ENCODE measurements at regions not wholly inside any gene's neighbourhood (a gene's known extent, or its start where the extent isn't known, plus 50 kb on each side); places are given as distances from the start of the nearest gene placed in this dataset.

DNA sequence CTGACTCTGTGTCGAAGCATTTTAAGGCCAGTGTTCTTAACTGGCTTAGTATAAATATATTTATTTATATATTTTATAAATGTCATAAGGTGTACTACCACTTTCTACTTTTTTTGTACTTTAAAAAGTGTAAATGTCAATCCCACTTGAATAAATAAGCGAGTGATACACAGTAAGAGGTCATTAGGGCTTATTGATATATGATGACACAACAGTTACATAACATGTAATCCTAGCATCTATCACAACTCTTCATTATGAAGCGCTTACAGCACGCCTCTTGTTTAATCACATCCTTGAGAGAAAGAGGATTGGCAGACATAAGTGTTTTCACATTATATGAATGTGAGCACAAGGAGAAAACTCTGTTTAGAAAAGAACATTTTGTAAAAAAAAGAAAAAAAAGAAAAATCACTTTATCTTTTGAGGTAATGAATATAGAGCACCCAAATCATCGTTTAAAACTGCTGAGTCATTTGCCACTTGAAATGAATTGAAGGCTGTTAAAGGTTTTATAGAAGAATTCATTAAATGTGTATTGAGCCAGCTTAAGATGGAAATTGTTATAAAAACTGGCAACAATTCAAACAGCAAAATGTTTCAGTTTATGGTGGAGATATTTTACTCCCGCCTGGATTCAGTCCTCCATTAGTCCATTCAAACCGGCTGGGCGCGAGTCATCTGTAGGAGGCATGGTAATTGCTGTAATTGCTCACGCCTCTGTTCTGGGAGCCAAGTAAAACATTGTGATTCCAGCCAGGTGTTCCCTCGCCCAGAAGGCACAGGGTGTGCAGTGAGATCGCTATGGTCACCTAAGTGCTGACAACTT is 627.3 kb upstream of the KIRREL3 start:
- DNase-seq = peak; percentile 90

DNA sequence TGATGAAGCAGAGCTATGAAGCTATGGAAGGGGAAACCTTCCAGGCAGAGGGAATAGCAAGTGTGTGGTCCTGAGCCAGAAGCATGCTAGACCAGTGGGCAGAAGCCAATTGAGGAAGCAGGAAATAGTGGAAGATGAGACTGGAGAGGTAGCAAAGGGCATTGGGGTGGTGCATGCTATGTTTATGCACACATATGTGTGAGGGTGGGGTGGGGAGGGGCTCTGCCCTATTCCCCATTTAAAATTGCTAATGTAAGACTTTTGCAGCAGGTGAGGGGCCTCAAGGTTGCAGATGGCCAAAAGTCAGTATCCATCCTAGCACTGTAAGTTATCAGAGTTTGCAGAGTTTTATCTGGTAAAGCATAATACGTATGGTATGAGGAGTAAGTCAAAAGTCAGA is 626.6 kb upstream of the KIRREL3 start:
- no peak for DNase-seq

DNA sequence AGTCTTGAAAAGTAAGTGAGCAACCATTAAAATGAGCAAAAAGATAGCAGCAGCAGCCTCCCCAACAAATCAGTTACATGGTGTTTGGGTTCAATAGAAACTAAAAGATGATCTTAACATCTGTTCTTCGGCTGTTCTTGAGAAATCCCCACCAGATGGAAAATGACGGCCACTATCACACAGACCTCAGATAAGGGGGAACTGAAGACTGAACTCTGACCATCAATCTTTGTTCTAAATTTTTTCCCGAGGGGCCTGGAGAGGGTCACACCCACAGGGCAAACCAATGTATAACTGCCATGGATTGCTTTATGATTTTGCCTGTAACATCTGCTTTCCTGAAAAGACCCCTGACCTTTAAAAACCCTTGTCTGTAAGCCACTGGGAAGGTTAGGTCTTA is 624.8 kb upstream of the KIRREL3 start:
- no peak for DNase-seq

DNA sequence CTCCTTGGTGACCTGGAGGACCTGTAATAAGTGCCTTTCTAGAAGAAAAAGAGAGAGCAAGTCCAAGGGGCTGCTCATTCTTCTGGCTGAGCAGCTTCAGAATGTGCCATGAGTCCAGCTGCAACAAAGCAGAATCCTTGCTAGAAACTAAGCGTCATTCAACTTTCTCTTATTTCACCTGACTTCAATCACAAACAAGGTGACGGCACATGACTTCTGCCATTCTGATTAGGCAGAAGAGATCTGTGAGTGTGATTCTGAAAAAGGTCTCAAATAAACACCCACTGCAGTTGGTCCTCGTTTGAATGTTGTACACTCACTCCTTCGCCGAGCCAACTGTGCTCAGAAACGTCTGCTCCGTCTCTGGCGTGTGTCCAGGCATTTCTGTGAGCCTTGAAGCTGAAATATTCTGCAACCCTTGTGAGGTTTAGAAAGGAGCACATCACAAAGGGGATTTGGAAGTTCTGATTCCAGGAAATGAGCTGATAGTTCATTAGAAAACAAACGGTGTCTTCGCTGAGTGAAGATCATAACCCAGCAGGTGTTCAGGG is 623.8 kb upstream of the KIRREL3 start:
- DNase-seq = no peak

DNA sequence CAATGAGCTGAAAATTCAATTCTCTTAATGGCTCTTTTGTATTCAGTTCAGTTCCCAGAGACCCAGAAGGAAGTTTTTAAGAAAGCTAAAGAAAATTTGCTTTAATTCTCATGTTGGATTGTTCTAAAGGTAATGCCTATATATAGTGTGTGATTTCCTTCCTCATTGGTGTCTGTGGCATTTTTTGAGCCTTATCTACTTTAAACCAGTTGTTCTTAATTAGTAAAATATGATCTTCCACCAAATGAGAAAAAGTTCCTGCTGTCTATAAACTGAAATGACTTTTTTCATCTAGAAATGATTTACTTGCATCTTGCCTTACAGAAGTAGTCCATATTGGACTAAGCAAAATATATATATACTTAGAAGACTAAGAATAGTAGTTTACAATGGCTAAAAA is 622.1 kb upstream of the KIRREL3 start:
- no peak for DNase-seq

DNA sequence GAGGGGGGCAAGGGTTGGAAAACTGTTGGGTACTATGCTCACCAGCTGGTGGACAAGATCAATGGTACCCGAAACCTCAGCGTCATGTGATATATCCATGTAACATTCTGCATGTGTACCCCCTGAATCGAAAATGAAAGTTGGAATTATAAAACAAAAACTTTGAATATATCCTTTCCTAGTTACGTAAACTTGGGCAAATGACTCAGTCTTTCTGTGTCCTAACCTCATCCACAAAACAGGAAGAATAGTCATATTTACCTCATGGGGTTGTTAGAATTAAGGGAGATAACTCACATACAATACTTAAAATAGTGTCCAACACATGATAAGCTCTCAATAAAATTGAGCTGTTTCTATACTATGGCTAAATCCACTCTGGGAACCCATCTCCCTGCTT is 620.1 kb upstream of the KIRREL3 start:
- DNase-seq = no peak

GRCh38 chr11:127619946-127620345 is 619.4 kb upstream of the KIRREL3 start:
- no peak for DNase-seq

DNA sequence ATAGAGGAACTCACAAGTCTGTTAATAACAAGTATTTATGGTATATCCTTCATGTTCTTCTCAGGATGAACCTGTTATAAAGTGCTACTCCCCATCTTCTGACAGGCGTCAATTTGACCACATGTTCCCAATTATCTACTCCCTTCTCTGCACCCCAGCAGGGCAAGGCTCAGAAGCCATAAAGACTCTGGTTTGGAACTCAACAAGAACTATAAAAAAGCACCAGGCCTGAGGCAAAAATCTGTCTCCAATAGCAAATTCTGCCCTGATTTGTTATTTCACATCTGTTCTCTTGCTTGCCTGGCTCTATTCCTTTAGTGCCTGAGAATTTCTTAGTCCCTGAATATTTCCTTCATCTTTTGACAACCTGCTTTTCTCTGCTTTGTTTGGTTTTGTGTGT is 618.2 kb upstream of the KIRREL3 start:
- no peak for DNase-seq

DNA sequence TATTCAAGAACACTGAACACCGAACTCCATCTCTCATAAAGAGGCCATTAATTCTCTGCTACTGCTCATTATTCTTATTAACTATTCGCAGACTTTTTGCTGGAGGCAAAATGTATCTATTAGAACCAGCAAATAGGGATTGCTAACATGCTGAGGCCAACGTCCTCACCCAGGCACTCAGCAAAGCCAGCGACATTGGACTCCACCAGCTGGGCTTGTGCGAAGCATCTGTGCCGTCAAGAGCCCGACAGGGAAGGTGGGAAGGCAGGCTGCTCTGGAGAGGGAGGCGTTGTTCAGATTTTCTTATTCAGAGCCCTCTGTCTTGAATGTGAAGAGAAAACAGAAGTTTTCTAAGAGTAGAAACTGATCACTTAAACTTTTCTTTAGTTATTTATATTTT is 615.6 kb upstream of the KIRREL3 start:
- DNase-seq = no peak

DNA sequence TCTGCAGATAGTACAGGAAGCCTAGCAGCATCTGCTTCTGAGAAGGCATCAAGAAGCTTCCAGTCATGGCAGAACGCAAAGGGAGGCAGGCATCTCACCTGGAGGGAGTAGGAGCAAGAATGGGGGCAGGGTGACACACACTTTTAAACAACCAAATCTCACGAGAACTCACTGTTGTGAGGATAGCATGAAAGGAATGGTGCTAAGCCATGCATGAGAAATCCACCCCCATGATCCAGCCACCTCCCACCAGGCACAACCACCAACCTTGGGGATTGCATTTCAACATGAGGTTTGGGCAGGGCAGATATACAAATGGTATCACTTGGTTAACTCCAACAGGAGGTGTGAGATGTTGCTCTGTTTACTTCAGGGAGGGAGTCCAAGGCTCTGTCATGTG is 612.0 kb upstream of the KIRREL3 start:
- no peak for DNase-seq

DNA sequence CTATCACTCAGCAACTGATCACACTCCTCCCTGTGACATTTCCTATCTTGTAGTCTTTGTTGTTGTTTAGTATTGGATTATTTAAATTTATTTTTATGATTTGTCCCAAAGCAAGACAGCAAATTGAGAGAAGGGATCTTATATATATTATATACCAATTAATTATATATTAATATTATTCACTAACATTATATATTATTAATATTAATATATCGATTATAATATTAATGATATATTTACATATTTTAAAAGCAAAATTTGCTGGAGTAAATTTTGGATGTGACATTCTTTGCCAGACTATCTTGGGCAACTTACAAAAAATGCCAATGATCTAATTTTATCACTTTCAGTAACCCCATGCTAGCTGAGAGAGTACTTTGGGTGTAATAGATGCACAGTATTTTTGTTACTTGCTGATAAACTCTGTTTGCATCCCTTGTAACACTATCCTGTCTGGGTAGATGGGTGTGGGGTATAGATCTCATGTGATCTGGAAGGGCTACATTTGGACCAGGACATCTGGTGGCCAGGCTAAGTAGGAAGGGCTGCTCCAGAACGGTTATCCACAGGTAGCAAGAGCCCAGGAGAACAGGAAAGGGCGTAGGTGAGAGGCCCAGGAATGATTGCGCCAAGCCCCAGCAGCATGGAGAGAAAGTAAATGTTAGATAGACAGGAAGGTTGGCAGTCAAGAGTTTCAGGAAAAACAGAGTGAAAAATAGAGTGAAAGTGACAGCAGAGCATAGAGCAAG is 608.6 kb upstream of the KIRREL3 start:
- no peak for DNase-seq

DNA sequence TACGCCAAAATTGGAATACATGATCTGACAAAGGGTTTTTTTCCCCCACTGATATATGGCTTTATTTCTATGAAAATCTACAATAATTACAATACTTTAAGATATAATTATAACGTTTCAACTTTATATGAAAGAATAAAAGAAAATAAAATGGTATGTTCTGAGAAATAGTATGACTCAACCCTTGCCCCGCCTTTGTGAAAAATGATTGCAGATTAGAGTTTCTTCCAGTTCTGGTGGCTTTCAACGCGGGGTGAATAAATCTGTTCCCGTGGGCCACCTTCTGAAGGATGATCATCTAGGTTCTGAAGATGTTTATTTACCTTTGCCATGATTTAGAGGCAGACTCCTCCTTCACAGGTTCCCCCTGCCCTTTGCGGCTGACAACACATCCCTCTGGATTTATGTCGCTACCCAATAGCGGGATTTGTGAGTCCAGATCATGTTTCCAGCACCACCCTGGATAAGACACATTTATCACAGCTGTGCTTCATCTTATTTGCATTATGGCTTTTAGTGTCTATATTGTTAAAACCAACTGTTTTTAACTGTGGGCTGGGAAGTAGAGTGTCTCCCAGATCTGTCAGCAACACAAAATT is 607.0 kb upstream of the KIRREL3 start:
- DNase-seq = no peak

DNA sequence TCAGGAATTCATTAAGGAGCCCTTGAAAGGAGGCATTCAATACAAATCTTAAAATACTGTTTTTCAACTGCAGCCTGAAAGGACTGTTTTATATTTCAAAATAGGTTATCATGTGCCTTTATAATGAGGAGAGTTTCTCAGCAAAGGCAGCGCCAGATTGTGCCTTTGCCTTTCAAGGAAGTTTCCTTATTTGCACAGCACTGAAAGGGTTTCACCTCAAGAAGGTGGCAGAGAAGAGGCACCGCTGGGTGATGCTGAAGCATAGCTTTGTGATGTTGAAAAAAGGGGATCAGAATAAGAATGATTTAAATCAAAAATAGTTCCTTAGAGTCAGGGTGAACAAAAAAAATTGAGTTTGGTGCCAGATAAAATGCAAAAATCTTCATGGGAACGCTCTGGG is 601.0 kb upstream of the KIRREL3 start:
- DNase-seq = no peak

- DNase-seq = no peak
Observed at GRCh38 chr11:127600674-127601073, 600.1 kb upstream of the KIRREL3 start.

GRCh38 chr11:127598476-127598875 is 597.9 kb upstream of the KIRREL3 start:
- DNase-seq = no peak

DNA sequence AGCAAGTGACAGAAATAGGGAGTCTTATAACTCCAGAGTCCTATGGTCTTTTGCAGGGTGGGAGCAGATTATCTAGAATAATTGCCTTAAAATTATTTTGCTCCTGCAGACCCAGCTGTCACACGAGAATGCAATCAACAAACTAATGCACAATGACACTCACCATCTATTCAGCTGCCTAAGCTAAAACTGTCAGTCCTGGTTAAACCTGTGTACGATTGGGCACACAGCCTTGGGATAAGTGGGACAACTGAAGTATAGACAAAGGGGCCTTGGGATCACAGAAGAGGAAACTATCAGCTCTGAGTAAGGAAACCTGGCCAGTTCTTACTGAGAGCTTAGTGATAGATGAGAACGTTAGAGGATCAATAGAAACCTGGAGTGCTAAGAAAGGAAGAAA is 595.9 kb upstream of the KIRREL3 start:
- no peak for DNase-seq

DNA sequence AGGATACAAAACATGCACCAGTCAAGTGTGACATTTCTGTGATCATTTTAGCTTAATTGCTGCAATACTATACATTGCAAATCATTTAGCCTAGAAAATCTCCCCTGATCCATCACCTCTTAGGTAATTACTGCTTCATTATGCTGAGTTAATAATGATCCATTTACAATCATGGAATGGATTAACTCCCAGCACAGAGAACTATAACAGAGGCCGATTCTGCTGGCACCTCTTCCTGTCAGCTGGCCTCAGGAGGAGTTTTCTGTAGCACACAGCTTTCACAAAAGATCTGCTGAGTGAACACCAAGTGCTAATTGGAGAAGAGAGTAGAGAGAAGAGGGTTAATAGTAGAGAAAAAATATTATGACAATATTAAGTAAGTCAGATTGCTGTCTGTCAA is 591.8 kb upstream of the KIRREL3 start:
- DNase-seq = peak; percentile 11

DNA sequence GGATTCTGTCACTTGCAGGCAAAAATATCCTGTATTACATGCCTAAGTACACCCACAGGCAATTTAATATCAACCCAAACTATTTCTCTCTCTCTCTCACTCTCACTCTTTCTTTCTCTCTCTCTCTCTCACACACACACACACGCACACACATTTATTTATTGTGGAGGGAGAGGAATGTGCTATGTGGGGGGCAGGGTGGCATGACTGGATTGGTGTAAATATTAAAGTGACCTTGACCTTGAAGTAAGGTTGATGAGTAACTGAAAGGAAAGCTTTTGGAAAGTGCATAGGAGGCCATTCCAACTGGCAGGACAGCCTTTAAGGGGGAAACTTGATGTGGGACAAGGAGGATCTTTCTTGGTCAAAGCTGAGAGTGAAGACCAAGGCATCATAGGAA is 589.7 kb upstream of the KIRREL3 start:
- DNase-seq = no peak

DNA sequence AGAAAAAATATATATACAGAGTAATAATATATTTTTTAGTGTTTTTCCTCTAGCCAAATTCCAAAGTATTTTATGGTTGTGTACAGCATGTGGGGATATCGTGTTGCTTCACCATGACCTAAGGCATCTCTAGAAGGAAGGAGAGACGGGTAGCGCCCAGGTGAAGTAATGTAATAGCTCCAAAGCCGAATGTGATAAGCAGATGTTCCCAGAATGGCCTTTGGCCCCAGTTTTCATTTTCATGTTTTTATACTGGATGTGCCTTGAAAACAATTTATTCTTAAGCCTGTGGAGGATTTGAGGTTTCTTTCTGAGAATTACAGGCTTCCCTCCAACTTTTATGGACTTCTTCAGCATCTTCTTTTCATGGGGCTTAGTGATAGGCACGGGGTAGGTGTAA is 587.9 kb upstream of the KIRREL3 start:
- no peak for DNase-seq

GRCh38 chr11:127587511-127587910 is 586.9 kb upstream of the KIRREL3 start:
- no peak for DNase-seq

GRCh38 chr11:127576210-127576609 is 575.6 kb upstream of the KIRREL3 start:
- DNase-seq = no peak

- DNase-seq = no peak
Observed at GRCh38 chr11:127574478-127574877, 573.9 kb upstream of the KIRREL3 start.

GRCh38 chr11:127568891-127569290 is 568.3 kb upstream of the KIRREL3 start:
- DNase-seq = no peak
